ENCODE measurements at regions not wholly inside any gene's neighbourhood (a gene's known extent, or its start where the extent isn't known, plus 50 kb on each side); places are given as distances from the start of the nearest gene placed in this dataset.

- TF ChIP-seq EZH2 (IDR thresholded peaks at IDR 0.05) (no peak), POLR2AphosphoS5 (IDR thresholded peaks at IDR 0.05; ENCODE audit: borderline replicate concordance, low read depth, low read length) (no peak)
Observed at GRCh38 chr5:143514616-143515335, 111.3 kb upstream of the NR3C1 start.

All from SK-N-MC (cell line).